ENCODE measurements at regions not wholly inside any gene's neighbourhood (a gene's known extent, or its start where the extent isn't known, plus 50 kb on each side); places are given as distances from the start of the nearest gene placed in this dataset.

GRCh38 chr9:1612886-1613285 is 402.3 kb upstream of the SMARCA2 start:
- Histone ChIP-seq H3K79me2 (ENCODE audit: insufficient read depth) (no peaks in the 10 kb centered on the region), H3K27ac (ENCODE audit: low read depth in 2 of 2, low read length in 1 of 2) (no peak overlapping the region), H3K4me3 (ENCODE audit: low read depth in 2 of 2, low read length in 1 of 2) (no peak overlapping the region), H3K4me2 (no peak overlapping the region), H2AFZ (ENCODE audit: low read depth) (no peak overlapping the region), H3K4me1 (ENCODE audit: control insufficient read depth in 1 of 2, insufficient read depth in 2 of 2, low read depth in 1 of 2, low read length in 1 of 2) (no peaks in the 10 kb centered on the region), H3K27me3 (ENCODE audit: insufficient read depth) (no peaks in the 10 kb centered on the region), H3F3A (replicated peaks; ENCODE audit: insufficient read depth) (no peaks in the 10 kb centered on the region), H3K9me2 (no peaks in the 10 kb centered on the region), H3K9me3 (no peaks in the 10 kb centered on the region), H3K9ac (no peak overlapping the region), H4K20me1 (ENCODE audit: insufficient read depth) (no peaks in the 10 kb centered on the region), H3K36me3 (replicated peaks in 1 of 2; ENCODE audit: control insufficient read depth in 1 of 2, insufficient read depth in 2 of 2, low read length in 1 of 2) (no peaks in the 10 kb centered on the region)
- DNase-seq: no peak
- ChIA-PET CTCF (interaction anchor here (0.9 kb wide), 1 partner anchor 9 kb away, joined by 4 read pairs; no protein-coding TSS in a partner anchor), POLR2A (no interaction called here)
- TF ChIP-seq, protein P1, sequence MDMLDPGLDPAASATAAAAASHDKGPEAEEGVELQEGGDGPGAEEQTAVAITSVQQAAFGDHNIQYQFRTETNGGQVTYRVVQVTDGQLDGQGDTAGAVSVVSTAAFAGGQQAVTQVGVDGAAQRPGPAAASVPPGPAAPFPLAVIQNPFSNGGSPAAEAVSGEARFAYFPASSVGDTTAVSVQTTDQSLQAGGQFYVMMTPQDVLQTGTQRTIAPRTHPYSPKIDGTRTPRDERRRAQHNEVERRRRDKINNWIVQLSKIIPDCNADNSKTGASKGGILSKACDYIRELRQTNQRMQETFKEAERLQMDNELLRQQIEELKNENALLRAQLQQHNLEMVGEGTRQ (IDR thresholded peaks at IDR 0.05; ENCODE audit: borderline replicate concordance, low read depth, low read length): no peak
- TF ChIP-seq YY1 (IDR thresholded peaks at IDR 0.05; ENCODE audit: low read depth) (no peak), NFIC (IDR thresholded peaks at IDR 0.05; ENCODE audit: borderline replicate concordance) (no peak), GATA2 (CRISPR knock-in tag; IDR thresholded peaks at IDR 0.05) (no peak), FOXJ3 (CRISPR knock-in tag; IDR thresholded peaks at IDR 0.05) (no peak), RXRA (IDR thresholded peaks at IDR 0.05; ENCODE audit: borderline replicate concordance, low read depth) (no peak), FOXM1 (IDR thresholded peaks at IDR 0.05; ENCODE audit: low read depth) (no peak)
- TF ChIP-seq, protein P2, sequence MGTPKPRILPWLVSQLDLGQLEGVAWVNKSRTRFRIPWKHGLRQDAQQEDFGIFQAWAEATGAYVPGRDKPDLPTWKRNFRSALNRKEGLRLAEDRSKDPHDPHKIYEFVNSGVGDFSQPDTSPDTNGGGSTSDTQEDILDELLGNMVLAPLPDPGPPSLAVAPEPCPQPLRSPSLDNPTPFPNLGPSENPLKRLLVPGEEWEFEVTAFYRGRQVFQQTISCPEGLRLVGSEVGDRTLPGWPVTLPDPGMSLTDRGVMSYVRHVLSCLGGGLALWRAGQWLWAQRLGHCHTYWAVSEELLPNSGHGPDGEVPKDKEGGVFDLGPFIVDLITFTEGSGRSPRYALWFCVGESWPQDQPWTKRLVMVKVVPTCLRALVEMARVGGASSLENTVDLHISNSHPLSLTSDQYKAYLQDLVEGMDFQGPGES (IDR thresholded peaks at IDR 0.05; ENCODE audit: low read depth, low read length): no peak
- TF ChIP-seq, protein P3, sequence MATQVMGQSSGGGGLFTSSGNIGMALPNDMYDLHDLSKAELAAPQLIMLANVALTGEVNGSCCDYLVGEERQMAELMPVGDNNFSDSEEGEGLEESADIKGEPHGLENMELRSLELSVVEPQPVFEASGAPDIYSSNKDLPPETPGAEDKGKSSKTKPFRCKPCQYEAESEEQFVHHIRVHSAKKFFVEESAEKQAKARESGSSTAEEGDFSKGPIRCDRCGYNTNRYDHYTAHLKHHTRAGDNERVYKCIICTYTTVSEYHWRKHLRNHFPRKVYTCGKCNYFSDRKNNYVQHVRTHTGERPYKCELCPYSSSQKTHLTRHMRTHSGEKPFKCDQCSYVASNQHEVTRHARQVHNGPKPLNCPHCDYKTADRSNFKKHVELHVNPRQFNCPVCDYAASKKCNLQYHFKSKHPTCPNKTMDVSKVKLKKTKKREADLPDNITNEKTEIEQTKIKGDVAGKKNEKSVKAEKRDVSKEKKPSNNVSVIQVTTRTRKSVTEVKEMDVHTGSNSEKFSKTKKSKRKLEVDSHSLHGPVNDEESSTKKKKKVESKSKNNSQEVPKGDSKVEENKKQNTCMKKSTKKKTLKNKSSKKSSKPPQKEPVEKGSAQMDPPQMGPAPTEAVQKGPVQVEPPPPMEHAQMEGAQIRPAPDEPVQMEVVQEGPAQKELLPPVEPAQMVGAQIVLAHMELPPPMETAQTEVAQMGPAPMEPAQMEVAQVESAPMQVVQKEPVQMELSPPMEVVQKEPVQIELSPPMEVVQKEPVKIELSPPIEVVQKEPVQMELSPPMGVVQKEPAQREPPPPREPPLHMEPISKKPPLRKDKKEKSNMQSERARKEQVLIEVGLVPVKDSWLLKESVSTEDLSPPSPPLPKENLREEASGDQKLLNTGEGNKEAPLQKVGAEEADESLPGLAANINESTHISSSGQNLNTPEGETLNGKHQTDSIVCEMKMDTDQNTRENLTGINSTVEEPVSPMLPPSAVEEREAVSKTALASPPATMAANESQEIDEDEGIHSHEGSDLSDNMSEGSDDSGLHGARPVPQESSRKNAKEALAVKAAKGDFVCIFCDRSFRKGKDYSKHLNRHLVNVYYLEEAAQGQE (IDR thresholded peaks at IDR 0.05; ENCODE audit: low read depth, low read length): no peak
- WGBS (ENCODE audit: low lambda C conversion rate): 0% methylated on average over 2 of the region's 2 CpGs

- CTCF ChIA-PET: interaction anchor here (1.0 kb wide), 1 partner anchor 15 kb away, joined by 3 read pairs; no protein-coding TSS in a partner anchor
- no peak overlapping the region for H3K9ac ChIP-seq
- WGBS (ENCODE audit: low lambda C conversion rate): 0% methylated on average over 3 of the region's 3 CpGs
- TF ChIP-seq RFX5 (IDR thresholded peaks at IDR 0.05; ENCODE audit: low read length) (no peak), EP300 (IDR thresholded peaks at IDR 0.05; ENCODE audit: borderline replicate concordance in 1 of 2, low read depth in 1 of 2, low read length in 1 of 2) (no peak), MXI1 (IDR thresholded peaks at IDR 0.05; ENCODE audit: low read depth, low read length) (no peak), CTCF (IDR thresholded peaks at IDR 0.05) (no peak), CHD2 (IDR thresholded peaks at IDR 0.05; ENCODE audit: low read length, partially characterized antibody) (no peak)
- TF ChIP-seq, protein P2 (IDR thresholded peaks at IDR 0.05; ENCODE audit: low read depth, low read length): no peak
- TF ChIP-seq, protein P3 (IDR thresholded peaks at IDR 0.05; ENCODE audit: low read depth, low read length): no peak
Observed at GRCh38 chr9:1617419-1617818, 397.7 kb upstream of the SMARCA2 start.

More at GRCh38 chr9:1617419-1617818, 397.7 kb upstream of the SMARCA2 start:
- POLR2A ChIA-PET: no interaction called here
- H2AFZ ChIP-seq (ENCODE audit: low read depth): no peak overlapping the region
- H3K4me1 ChIP-seq (ENCODE audit: control insufficient read depth in 1 of 2, insufficient read depth in 2 of 2, low read depth in 1 of 2, low read length in 1 of 2): no peaks in the 10 kb centered on the region
- H3K4me2 ChIP-seq: no peak overlapping the region
- no peaks in the 10 kb centered on the region for H3K9me3 ChIP-seq
- H3K4me3 ChIP-seq (ENCODE audit: low read depth in 2 of 2, low read length in 1 of 2): no peak overlapping the region
- H3K79me2 ChIP-seq (ENCODE audit: insufficient read depth): no peaks in the 10 kb centered on the region
- H3K27ac ChIP-seq (ENCODE audit: low read depth in 2 of 2, low read length in 1 of 2): no peak overlapping the region
- no peaks in the 10 kb centered on the region for H4K20me1 ChIP-seq (ENCODE audit: insufficient read depth)
- no peak for DNase-seq
- no peaks in the 10 kb centered on the region for H3K36me3 ChIP-seq (replicated peaks in 1 of 2; ENCODE audit: control insufficient read depth in 1 of 2, insufficient read depth in 2 of 2, low read length in 1 of 2)
- H3K9me2 ChIP-seq: no peaks in the 10 kb centered on the region
- H3F3A ChIP-seq (replicated peaks; ENCODE audit: insufficient read depth): no peaks in the 10 kb centered on the region
- H3K27me3 ChIP-seq (ENCODE audit: insufficient read depth): no peaks in the 10 kb centered on the region
